Posterior cingulate gyrus (tissue), 11 donors: ENCODE measurements at regions not wholly inside any gene's neighbourhood (a gene's known extent, or its start where the extent isn't known, plus 50 kb on each side); places are given as distances from the start of the nearest gene placed in this dataset.

Experiments
- DNase-seq, 10 donors: peaks; one replicate each; pipeline versions ENCODE4 v3.0.0 to v3.0.0-alpha.2; 2020 to 2021; ENCODE audit warnings: mixed read lengths in 3 of 10
- intact Hi-C: fragments of 100-400 bp; cut with DNase I; formaldehyde crosslinking; loops from one replicate; pipeline ENCODE4 v1.15.1; 2023

GRCh38 chr3:180329847-180330246 is 272.1 kb upstream of the TTC14 start:
- intact Hi-C loops = no loop called here
- DNase-seq = no peak

DNA sequence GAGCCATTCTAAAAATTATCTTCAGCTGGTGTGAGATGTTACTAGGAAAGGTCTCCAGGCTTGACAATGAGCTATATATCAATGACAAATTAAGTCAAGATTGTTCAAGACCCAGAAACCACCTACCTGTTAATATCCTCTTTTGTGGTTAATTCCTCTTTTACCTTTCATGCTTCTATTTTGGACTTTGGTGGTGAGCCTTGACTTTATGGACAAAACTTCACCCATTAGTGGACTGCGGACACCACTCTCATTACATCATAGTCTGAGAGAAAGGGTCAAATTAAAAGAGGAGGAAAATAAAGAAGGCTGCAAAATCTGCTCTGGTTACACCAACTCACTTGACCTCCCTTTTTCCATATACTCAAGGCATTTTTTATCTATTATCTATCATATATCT is 271.5 kb upstream of the TTC14 start:
- intact Hi-C loops = no loop called here
- DNase-seq = no peak

DNA sequence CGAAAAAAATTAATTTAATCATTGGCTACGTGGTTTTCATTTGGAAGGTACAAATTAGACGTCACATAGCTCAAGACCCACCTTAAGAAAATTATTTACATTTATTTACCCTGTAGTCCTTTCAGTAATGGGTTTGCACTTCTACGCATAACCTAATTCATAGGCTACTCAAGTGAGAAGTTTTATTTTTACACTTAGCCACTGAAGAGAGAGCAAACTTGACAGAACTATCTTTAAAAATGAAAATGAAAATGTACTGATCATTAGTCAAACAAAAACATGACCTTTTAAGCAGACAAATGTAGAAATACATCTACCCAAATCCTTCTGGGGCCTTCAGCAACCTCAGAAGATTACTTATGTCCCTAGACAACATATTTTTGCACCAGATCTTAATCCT is 269.4 kb upstream of the TTC14 start:
- DNase-seq = no peak
- intact Hi-C loops = no loop called here

GRCh38 chr3:180335050-180335449 is 266.9 kb upstream of the TTC14 start:
- intact Hi-C loops = no loop called here
- peak in 3 of 10 donors; percentile 53 to 86 (median 58) for DNase-seq

DNA sequence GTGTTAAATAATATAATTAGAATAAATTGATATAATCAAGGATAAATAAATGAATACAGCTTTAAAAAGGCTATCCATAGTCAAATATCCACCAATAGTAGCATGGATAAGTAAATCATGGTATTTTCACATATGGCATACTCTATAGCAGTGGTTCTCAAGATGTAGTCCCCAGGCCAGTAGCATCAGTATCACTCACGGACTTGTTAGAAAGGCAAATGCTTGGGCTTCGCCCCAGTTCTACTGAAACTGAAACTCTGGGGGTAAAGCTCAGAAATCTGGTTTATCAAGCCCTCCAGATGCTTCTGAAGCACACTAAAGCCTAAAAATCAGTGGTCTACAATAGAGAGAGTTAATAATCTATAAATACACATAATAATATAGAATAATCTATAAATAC is 261.6 kb upstream of the TTC14 start:
- intact Hi-C loops = no loop called here
- DNase-seq = no peak

GRCh38 chr3:180341516-180341915 is 260.4 kb upstream of the TTC14 start:
- intact Hi-C loops = no loop called here
- DNase-seq = no peak

DNA sequence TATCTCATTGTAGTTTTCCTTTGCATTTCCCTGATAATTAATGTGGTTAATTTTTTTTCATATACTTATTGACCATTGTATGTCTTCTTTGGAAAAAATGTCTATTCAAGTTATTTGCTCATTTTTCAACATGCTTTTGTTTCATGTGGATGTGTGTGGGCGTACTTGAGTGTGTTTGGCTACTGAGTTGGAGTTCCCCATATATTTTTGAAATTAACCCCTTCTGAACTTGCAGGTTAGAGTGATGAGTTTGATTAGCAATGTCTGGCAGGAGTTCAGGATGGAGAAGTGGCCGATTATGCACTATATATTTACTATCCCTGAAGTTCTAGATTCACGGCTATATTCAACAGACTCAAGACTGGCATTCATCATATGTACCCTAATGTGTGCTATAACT is 250.4 kb upstream of the TTC14 start:
- intact Hi-C loops = no loop called here
- no peak for DNase-seq

DNA sequence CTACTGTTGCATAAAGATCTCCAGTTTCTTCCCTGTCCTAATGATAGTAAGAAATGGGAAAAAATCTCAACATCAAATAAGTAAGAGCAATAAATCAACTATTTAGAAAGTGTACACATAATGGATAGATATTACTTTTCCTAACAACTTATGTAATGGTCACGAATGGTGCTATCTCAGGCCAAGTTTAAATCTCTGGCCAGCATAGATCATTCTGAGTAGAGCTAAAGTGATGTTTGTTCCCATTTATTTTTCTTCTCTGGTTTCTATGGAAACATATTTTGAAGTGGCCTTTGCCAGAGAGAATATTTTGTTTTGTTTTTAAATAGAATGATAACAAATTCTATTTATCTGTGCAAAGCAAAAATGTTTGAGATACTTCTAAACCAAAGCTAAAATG is 249.7 kb upstream of the TTC14 start:
- DNase-seq = no peak
- intact Hi-C loops = no loop called here

- intact Hi-C loops = no loop called here
Observed at GRCh38 chr3:180354214-180354613, 247.7 kb upstream of the TTC14 start.

DNA sequence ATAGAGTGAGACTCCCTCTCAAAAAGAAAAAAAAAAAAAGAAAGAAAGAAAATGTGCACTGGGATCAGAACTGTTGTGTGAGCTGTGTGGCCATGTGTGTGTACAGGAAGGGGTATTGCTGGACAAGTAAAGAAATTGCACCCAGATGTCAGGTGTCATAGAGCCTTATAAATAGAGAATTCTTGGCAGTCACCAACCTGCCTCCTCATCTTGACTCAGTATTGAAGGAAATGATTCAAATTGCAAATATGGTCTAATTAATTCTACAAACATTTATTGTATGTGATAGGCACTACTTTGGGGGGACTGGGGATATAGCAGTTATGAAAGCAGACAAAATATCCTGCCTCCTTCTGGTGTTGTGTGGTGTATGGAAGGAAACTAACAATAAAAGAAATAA is 243.8 kb upstream of the TTC14 start:
- intact Hi-C loops = no loop called here
- no peak for DNase-seq

More at GRCh38 chr3:180354214-180354613, 247.7 kb upstream of the TTC14 start:
- no peak for DNase-seq

DNA sequence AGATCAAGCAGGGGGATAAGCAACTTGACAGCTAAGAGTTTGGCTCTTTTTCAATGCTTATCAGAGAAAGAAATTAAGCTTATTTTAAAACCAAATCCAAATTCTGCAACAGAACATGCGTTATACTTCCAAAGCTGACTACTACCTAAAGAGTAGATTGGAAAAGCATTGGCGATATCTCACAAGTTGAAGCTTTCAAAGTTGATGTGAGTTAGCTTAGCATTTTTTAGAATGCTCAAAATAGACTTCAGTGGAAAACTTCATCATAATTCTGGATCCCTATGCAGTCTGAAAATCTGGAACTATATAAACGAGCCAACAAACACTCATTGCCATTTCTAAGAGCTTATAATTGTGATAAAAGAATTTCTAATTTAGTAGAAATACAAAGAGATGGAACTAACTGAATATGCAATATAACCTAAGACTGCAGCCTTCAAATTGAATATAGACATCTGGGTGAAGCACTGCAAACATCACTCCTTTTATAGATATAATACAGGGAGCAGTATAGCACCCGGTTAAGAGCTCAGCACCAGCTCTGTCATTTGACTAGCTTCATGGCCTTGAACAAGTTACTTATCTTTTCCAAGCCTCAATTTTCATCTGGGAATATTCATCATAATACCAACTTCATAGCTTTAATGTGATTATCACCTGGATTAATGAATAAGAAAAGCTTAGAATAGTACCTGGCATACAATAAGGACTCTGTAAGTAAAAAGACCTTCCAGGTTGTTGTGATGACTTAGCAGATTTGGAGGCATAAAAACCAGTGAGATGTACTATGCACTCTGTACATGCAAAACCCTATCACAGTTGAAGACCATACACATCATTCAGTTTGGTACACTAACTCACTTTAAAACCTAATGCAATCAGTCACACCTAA is 242.7 kb upstream of the TTC14 start:
- no peak for DNase-seq
- intact Hi-C loops = no loop called here

DNA sequence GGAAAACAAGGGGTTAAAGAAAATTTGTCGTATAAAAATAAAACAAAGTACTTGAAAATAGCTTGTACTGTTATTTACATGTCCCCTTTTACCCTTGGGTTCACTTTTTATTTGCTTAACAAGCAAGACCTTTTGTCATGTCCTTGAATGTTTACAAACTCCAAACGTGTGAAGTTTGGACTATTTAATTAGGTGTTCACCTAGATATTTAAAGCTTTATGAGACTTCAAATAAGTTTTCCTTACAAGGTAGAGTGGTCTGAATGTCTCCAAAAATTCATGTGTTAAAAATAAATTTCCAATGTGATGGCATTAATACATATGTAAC is 242.0 kb upstream of the TTC14 start:
- intact Hi-C loops = no loop called here
- no peak for DNase-seq

GRCh38 chr3:180362081-180362480 is 239.9 kb upstream of the TTC14 start:
- DNase-seq = no peak
- intact Hi-C loops = no loop called here

DNA sequence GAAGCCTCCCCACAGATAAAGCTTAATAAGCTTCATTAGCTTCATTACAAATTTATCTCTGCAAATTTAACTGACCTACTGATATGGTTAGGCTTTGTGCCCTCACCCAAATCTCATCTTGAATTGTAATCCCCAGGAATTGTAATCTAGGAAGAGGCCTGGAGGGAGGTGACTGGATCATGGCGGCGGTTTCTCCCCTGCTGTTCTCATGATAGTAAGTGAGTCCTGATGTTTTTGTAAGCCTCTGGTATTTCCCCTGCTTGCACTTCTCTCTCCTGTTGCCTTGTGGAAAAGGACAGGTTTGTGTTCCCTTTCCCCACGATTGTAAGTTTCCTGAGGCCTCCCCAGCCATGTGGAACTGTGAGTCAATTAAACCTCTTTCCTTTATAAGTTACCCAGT is 226.1 kb upstream of the TTC14 start:
- no peak for DNase-seq
- intact Hi-C loops = no loop called here

- DNase-seq = no peak
- intact Hi-C loops = no loop called here
Observed at GRCh38 chr3:180378496-180378895, 223.5 kb upstream of the TTC14 start.

DNA sequence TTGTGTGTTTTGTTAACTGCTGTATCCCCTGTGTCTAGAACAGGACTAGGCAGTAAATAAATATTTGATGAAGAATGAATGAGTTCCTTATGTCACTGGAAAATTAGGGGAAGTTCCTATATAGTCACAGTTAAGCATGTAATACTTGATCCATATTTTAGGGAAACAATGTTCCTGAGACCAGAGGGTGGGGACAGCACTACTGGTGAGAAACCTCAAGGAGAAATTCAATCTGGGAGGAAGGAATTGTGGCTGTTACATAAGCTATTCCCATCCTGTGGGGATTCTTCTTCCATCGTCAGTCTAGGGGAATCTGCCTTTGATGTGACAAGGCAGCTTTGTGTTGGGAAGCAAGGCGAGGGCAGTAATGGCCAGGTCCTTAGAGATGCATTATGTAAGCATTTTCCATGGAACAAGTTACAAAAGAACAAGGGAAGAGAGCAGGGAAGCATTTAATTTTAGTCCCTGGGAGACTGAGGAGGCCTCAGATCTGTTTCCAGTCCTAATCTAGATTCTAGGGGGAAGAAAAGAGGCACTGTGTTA is 219.3 kb upstream of the TTC14 start:
- no peak for DNase-seq
- intact Hi-C loops = no loop called here

DNA sequence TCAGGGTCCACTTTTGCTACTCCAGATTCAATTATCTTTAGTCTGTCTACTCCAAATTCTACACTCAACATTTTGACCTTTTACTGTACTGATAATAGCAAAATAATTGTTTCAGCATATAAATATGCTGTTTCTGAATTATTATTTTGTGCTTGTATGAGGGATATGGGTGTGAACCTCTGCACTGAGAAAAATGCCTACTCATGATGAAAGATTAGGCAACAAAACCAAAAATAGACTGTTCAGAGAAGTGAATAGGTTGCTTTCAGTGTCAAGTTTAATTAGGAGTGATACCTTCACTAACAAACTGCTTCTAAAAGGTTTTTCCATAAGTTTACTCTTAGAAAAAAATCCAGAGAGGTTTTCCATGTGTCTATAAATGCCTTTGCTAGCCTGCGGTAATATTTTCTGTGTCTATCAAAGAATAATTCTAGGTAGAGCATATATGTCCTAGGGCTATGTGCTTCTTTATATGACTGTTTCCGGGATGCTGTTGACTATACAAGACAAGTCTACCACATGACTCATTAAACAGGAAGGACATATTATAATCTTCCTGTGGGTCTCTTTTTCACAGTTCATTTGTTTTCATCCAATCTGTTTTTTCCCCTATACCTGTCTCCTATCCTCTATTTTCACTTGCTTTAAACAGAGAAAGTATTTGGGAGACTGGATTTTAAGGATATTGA is 218.5 kb upstream of the TTC14 start:
- intact Hi-C loops = no loop called here
- no peak for DNase-seq

- intact Hi-C loops = no loop called here
- DNase-seq = no peak
Observed at GRCh38 chr3:180390313-180390712, 211.7 kb upstream of the TTC14 start.

GRCh38 chr3:180391001-180391400 is 211.0 kb upstream of the TTC14 start:
- intact Hi-C loops = no loop called here
- no peak for DNase-seq

DNA sequence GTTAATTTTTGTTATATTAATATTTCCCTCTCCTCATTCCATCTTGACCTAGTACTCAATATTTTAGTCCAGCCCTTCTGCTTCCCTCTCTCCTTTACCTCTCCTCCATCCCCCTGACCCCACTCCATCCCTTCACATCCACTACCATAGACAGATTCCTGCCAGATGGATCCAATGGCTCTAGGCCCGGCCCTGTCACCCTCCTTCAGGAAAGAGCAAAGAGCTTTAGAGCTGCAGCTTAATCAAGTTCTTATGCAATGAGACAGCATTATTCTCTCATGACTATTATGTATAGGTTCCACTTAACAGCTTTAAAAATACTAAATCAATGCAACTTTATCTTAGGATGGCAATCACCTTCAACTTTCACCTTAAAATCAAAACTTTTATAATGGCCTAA is 200.7 kb upstream of the TTC14 start:
- intact Hi-C loops = no loop called here
- no peak for DNase-seq

- no peak for DNase-seq
- intact Hi-C loops = no loop called here
Observed at GRCh38 chr3:180402471-180403073, 199.4 kb upstream of the TTC14 start.

DNA sequence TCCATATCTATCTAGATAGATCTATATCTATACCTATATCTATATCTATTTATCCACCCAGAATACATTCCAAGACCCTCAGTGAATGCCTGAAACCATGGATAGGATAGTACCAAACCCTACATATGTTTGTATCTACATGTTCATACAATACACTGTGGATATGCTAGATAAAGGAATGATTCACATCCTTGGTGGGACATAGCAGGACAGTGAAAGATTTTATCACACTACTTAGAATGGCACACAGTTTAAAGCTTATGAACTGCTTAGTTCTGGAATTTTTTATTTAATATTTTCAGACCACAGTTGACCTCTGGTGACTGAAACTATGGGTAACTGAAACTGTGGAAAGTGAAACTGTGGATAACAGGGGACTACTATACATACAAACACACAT is 198.8 kb upstream of the TTC14 start:
- no peak for DNase-seq
- intact Hi-C loops = no loop called here
